ENCODE measurements at regions not wholly inside any gene's neighbourhood (a gene's known extent, or its start where the extent isn't known, plus 50 kb on each side); places are given as distances from the start of the nearest gene placed in this dataset.

DNA sequence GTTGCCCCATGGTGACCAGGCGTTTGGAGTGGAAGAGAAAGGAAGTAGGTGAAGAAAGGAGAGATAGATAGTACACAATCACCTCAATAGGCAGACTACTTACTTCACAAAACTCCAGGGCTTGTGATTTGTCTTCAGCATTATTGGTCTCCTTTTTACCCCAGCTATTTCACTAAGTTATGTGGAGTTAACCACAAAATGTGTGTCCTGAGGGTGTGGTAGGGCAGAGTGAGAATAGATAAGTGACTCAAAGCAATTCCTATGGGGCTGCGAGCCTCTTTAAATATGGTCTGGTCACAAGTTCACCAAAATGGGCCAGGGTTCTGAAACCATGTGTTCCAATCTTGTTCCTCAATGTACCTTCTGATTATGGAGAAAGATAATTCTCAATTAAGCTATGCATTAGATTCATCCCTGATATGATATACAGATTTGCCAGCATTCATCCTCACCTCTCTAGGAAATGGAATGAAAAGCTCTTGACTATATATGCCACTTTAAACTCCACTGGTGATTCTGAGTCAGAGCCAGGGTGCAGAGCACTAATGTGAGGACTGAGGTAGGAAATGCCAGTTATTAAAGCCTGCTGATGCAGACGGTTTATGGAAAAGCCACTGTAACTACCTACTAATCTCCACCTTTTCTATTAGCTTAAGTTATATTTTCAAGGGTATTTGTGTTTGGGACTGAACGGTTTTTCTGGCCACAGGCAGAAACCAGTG lies 310.6 kb upstream of the MANEA start:
- Histone ChIP-seq H3K27me3 (no peaks in the 10 kb centered on the region), H3K27ac (no peak overlapping the region), H3K9me3 (no peaks in the 10 kb centered on the region), H3K36me3 (no peaks in the 10 kb centered on the region), H3K4me3 (no peak overlapping the region), H3K4me1 (ENCODE audit: insufficient read depth) (no peaks in the 10 kb centered on the region)
- WGBS, 3 donors, result 65 to 79% (median 74%) methylated on average over 4 of the region's 4 CpGs
- no peak for DNase-seq
- TF ChIP-seq, protein P1, sequence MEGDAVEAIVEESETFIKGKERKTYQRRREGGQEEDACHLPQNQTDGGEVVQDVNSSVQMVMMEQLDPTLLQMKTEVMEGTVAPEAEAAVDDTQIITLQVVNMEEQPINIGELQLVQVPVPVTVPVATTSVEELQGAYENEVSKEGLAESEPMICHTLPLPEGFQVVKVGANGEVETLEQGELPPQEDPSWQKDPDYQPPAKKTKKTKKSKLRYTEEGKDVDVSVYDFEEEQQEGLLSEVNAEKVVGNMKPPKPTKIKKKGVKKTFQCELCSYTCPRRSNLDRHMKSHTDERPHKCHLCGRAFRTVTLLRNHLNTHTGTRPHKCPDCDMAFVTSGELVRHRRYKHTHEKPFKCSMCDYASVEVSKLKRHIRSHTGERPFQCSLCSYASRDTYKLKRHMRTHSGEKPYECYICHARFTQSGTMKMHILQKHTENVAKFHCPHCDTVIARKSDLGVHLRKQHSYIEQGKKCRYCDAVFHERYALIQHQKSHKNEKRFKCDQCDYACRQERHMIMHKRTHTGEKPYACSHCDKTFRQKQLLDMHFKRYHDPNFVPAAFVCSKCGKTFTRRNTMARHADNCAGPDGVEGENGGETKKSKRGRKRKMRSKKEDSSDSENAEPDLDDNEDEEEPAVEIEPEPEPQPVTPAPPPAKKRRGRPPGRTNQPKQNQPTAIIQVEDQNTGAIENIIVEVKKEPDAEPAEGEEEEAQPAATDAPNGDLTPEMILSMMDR (IDR thresholded peaks at IDR 0.05), result no peak
- TF ChIP-seq POLR2A (IDR thresholded peaks at IDR 0.05) (no peak), EP300 (IDR thresholded peaks at IDR 0.05) (no peak)
- intact Hi-C loops (cut with DNase I), result no loop called here

DNA sequence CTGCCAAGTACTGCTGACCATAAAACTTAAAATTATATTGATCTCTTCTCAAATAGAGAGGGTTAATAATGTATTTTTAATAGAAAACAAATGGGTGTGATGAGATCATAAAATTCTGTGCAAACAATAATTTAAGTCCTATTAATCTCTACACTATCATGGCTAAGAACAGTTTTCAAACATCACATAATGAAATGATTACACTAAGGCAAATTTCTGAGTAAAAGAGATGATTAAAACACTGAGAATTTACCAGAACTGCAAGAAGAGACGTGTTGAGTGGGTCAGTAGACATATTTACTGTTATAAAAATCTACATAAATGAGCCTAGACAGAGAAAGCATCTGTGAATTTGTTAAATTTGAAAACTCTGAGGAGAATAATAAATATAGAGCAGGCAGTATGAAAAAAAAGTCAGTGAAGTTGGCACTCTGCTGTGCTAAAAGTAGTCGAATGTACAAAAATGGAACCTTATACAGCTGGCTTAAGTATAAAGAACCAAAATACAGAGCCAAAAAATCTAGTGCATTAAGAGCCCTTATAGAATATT lies 302.6 kb upstream of the MANEA start:
- Histone ChIP-seq H3K27ac (no peak overlapping the region), H3K9me3 (no peaks in the 10 kb centered on the region), H3K36me3 (no peaks in the 10 kb centered on the region), H3K4me3 (no peak overlapping the region), H3K27me3 (no peaks in the 10 kb centered on the region), H3K4me1 (ENCODE audit: insufficient read depth) (no peaks in the 10 kb centered on the region)
- intact Hi-C loops (cut with DNase I), result no loop called here
- DNase-seq, result no peak
- WGBS, 3 donors, result 54 to 57% (median 54%) methylated on average over 2 of the region's 2 CpGs
- TF ChIP-seq EP300 (IDR thresholded peaks at IDR 0.05), result no peak
- no peak for TF ChIP-seq POLR2A (IDR thresholded peaks at IDR 0.05)
- TF ChIP-seq, protein P1 (IDR thresholded peaks at IDR 0.05), result no peak

DNA sequence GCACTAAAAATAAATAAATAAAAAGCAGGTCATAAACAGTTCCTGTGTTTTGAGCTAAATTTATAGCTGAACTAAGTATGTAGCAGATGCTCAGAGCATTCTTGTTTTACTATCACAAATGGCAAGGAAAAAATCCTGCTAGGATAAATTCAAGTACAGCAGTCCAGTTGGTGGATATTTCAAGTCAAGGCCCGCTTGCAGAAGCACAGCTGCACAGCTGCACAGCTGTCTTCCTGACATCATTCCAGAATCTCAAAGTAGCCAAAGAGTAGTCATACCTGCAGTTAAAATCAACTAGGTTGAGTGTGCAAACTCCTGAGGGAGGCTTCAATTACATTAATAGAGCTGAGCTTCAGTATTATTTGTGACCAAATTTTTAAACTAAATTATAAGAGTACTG lies 297.7 kb upstream of the MANEA start:
- WGBS, 3 donors, result 7 to 24% (median 13%) methylated on average over 1 of the region's 1 CpG
- Histone ChIP-seq H3K27me3 (no peaks in the 10 kb centered on the region), H3K4me3 (no peak overlapping the region), H3K36me3 (no peaks in the 10 kb centered on the region), H3K9me3 (no peaks in the 10 kb centered on the region), H3K4me1 (ENCODE audit: insufficient read depth) (no peaks in the 10 kb centered on the region), H3K27ac (no peak overlapping the region)
- DNase-seq, result no peak
- intact Hi-C loops (cut with DNase I), result no loop called here
- TF ChIP-seq POLR2A (IDR thresholded peaks at IDR 0.05) (no peak), EP300 (IDR thresholded peaks at IDR 0.05) (no peak)
- TF ChIP-seq, protein P1 (IDR thresholded peaks at IDR 0.05), result no peak

DNA sequence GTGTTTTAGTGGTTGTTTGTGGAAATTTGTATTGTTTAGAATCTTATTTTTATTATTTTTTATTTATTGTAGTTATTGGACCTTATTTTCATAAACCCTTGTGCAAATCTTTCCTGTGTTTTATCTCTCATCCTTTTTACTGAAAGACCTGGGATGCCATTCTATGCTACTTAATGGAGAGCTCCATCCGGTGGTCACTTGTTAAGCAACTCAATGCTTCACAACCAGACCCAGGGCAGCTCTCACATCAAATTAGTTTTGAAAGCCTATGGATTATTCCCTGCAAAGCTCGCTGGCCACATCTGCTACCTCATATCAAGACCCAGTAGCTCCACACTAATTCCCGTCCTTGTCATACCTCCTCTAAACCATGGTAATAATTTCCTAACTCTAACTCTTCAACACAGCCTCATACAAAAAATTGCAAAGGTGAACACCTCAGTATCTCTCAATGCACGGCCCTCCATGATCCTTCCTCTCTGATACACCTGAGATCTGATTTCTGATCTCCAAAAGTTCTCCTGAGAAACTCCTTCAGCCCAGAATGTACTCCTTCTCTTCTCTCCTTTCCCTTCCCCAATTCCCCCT lies 296.6 kb upstream of the MANEA start:
- Histone ChIP-seq H3K4me3 (no peak overlapping the region), H3K36me3 (no peaks in the 10 kb centered on the region), H3K4me1 (ENCODE audit: insufficient read depth) (no peaks in the 10 kb centered on the region), H3K27me3 (no peaks in the 10 kb centered on the region), H3K27ac (no peak overlapping the region), H3K9me3 (no peaks in the 10 kb centered on the region)
- intact Hi-C loops (cut with DNase I), result no loop called here
- 46 to 69% (median 47%) methylated on average over 4 of the region's 4 CpGs for WGBS, 3 donors
- TF ChIP-seq POLR2A (IDR thresholded peaks at IDR 0.05), result no peak
- DNase-seq, result no peak

DNA sequence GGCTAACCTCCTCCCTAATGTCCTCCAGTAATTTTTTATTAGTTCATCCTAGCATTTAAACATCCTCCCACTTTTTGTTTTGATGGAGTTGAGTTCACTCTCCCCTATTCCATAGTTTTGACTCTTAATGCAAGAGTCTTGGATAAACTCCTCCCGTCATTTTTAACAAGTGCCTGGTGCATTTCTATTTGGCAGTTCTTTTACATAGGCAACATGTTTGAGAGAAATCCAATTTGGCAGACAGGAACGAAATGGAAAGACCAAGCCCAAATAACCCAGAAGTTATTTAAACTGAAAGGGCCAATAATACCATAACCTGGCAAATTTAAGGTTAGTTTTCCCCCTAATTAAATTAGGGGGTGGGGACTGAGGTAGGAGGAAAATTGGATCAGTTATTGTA lies 291.5 kb upstream of the MANEA start:
- Histone ChIP-seq H3K9me3 (no peaks in the 10 kb centered on the region), H3K27ac (no peak overlapping the region), H3K4me1 (ENCODE audit: insufficient read depth) (no peaks in the 10 kb centered on the region), H3K27me3 (no peaks in the 10 kb centered on the region), H3K4me3 (no peak overlapping the region), H3K36me3 (no peaks in the 10 kb centered on the region)
- DNase-seq, result no peak
- 14 to 22% (median 20%) methylated on average over 2 of the region's 2 CpGs for WGBS, 3 donors
- intact Hi-C loops (cut with DNase I), result no loop called here
- TF ChIP-seq, protein P1 (IDR thresholded peaks at IDR 0.05), result no peak
- TF ChIP-seq EP300 (IDR thresholded peaks at IDR 0.05) (no peak), POLR2A (IDR thresholded peaks at IDR 0.05) (no peak)

Measured in ovary (tissue), 7 donors.